HepG2 (cell line): ENCODE measurements at regions not wholly inside any gene's neighbourhood (a gene's known extent, or its start where the extent isn't known, plus 50 kb on each side); places are given as distances from the start of the nearest gene placed in this dataset.
A peak's percentile ranks its signal among the peaks of the same experiment; 100 is the strongest.

Source experiments
- ADNP ChIP-seq: sonication (generic); formaldehyde crosslinking; IDR thresholded peaks from 2 replicates; pipeline ENCODE4 v1.4.0; 2020; ENCODE audit warnings: missing genetic modification reagents
- EP300 ChIP-seq, 3 experiments: sonication (generic) in 1 of 3; formaldehyde crosslinking in 1 of 3; IDR thresholded peaks; 2 replicates each; pipeline versions ENCODE4 v1.5.1 to v1.6.1; 2011 to 2020; ENCODE audit warnings: low read depth in 2 of 3, low read length in 2 of 3, borderline replicate concordance in 1 of 3, improper control_type of control experiment in 1 of 3, mild to moderate bottlenecking in 1 of 3, missing genetic modification reagents in 1 of 3, moderate library complexity in 1 of 3
- FOXA3 ChIP-seq: IDR thresholded peaks from 2 replicates; pipeline ENCODE4 v1.6.1; 2016; ENCODE audit warnings: missing genetic modification reagents, missing compliant biosample characterization
- PAXIP1 ChIP-seq: sonication (generic); formaldehyde crosslinking; conservative IDR thresholded peaks from 2 replicates; pipeline ENCODE4 v1.4.0; 2020; ENCODE audit warnings: mild to moderate bottlenecking, missing genetic modification reagents, moderate library complexity
- PHF21A ChIP-seq: sonication (generic); formaldehyde crosslinking; IDR thresholded peaks from 2 replicates; pipeline ENCODE4 v1.5.0; 2020; ENCODE audit warnings: mild to moderate bottlenecking, missing genetic modification reagents
- PRDM4 ChIP-seq: sonication (generic); formaldehyde crosslinking; IDR thresholded peaks from 2 replicates; pipeline ENCODE4 v1.9.0; 2021; ENCODE audit warnings: missing genetic modification reagents, borderline replicate concordance
- RORA ChIP-seq: sonication (generic); formaldehyde crosslinking; IDR thresholded peaks from 2 replicates; pipeline ENCODE4 v1.5.0; 2020; ENCODE audit warnings: mild to moderate bottlenecking, missing genetic modification reagents, moderate library complexity
- SAP130 ChIP-seq: IDR thresholded peaks from 2 replicates; pipeline ENCODE4 v1.6.1; 2016; ENCODE audit warnings: low read depth
- ZBED4 ChIP-seq: sonication (generic); formaldehyde crosslinking; IDR thresholded peaks from 2 replicates; pipeline ENCODE4 v1.4.0; 2020; ENCODE audit warnings: missing genetic modification reagents, borderline replicate concordance
- ZKSCAN5 ChIP-seq: sonication (generic); formaldehyde crosslinking; IDR thresholded peaks from 2 replicates; pipeline ENCODE4 v1.5.1; 2020; ENCODE audit warnings: mild to moderate bottlenecking, missing genetic modification reagents
- ZNF598 ChIP-seq: sonication (generic); formaldehyde crosslinking; IDR thresholded peaks from 2 replicates; pipeline ENCODE4 v1.5.1; 2020; ENCODE audit warnings: mild to moderate bottlenecking, missing genetic modification reagents, borderline replicate concordance

GRCh38 chr9:107389617-107390071 lies 99.9 kb downstream of the KLF4 start (continued):
- TF ChIP-seq PAXIP1 (CRISPR knock-in tag) (peak; percentile 75), SAP130 (peak; percentile 43), ZKSCAN5 (CRISPR knock-in tag) (peak; percentile 75; the same call in 1 of the 2 replicates), RORA (CRISPR knock-in tag) (0 out of 2 replicates have a peak, but pooled peaks have one; percentile 72), EP300 (IDR thresholded peaks at IDR 0.05; ENCODE audit: low read depth in 2 of 2, low read length in 2 of 2) (peak in 1 of 2 experiments; percentile 62; a peak in 2 of 4 replicates), EP300 (CRISPR knock-in tag; IDR thresholded peaks at IDR 0.05; ENCODE audit: borderline replicate concordance) (peak; percentile 23; the same call in 1 of the 2 replicates), ADNP (CRISPR knock-in tag) (no peak), ZNF598 (CRISPR knock-in tag) (no peak), FOXA3 (CRISPR knock-in tag) (peak; percentile 44), PHF21A (CRISPR knock-in tag) (peak; percentile 50), ZBED4 (peak; percentile 37; the same call in 1 of the 2 replicates), PRDM4 (CRISPR knock-in tag) (no peak)
